PC-3 (cell line): ENCODE measurements at regions not wholly inside any gene's neighbourhood (a gene's known extent, or its start where the extent isn't known, plus 50 kb on each side); places are given as distances from the start of the nearest gene placed in this dataset.

Experiments
- ATAC-seq: fragments of 200-7000 bp; cut with Tn5 transposase; 2 replicates; pipeline ENCODE4 v1.9.1; 2020; ENCODE audit warnings: mild to moderate bottlenecking, moderate library complexity
- BruUV-seq: library from RNA; stranded (reverse); fragments of 400-500 nt; replicated peaks from 2 replicates; lab custom pipeline; 2021; lab: Mats Ljungman, UMichigan
- CTCF ChIA-PET: fragments of 300-600 bp; sonication (Branson Sonifier 250); formaldehyde crosslinking; loops from one replicate; lab custom pipeline; 2022; ENCODE audit warnings: antibody characterized with exemption; lab: Charles Lee
- POLR2A ChIA-PET: fragments of 300-600 bp; sonication (Branson Sonifier 250); formaldehyde crosslinking; loops from one replicate; lab custom pipeline; 2022; ENCODE audit warnings: antibody characterized with exemption; ENCODE audit not compliant: unreplicated experiment; lab: Charles Lee
- DNase-seq: peaks from one replicate; pipeline ENCODE4 v3.0.0-alpha.2; 2015
- H2AFZ ChIP-seq: fragments of 300-600 bp; sonication (generic); 2 replicates; pipeline ENCODE4 v1.6.0; 2016; ENCODE audit warnings: antibody characterized with exemption, low read length
- H3F3A ChIP-seq: fragments of 300-600 bp; sonication (generic); one replicate; pipeline ENCODE4 v1.6.0; 2017; ENCODE audit warnings: antibody characterized with exemption, low read length, control low read depth, mild to moderate bottlenecking; ENCODE audit not compliant: unreplicated experiment
- H3K27ac ChIP-seq: fragments of 300-600 bp; sonication (generic); 2 replicates; pipeline ENCODE4 v1.5.1; 2016; ENCODE audit warnings: mild to moderate bottlenecking, low read length
- H3K27me3 ChIP-seq: fragments of 300-600 bp; sonication (generic); 2 replicates; pipeline ENCODE4 v1.6.1; 2016; ENCODE audit warnings: low read length, mixed read lengths
- H3K36me3 ChIP-seq: fragments of 300-600 bp; sonication (generic); 2 replicates; pipeline ENCODE4 v1.6.1; 2016; ENCODE audit warnings: low read depth, mixed run types, low read length, mixed read lengths
- H3K4me1 ChIP-seq: fragments of 300-600 bp; sonication (generic); 2 replicates; pipeline ENCODE4 v1.5.1; 2016; ENCODE audit warnings: low read length; ENCODE audit not compliant: insufficient read depth
- H3K4me2 ChIP-seq: fragments of 300-600 bp; sonication (generic); 2 replicates; pipeline ENCODE4 v1.6.0; 2016; ENCODE audit warnings: low read length
- H3K4me3 ChIP-seq: fragments of 300-600 bp; sonication (generic); 2 replicates; pipeline ENCODE4 v1.5.1; 2016; ENCODE audit warnings: mild to moderate bottlenecking, low read length, mixed read lengths
- H3K79me2 ChIP-seq: fragments of 300-600 bp; sonication (generic); 2 replicates; pipeline ENCODE4 v1.6.1; 2017; ENCODE audit warnings: low read length, mixed read lengths
- H3K9ac ChIP-seq: fragments of 300-600 bp; sonication (generic); 2 replicates; pipeline ENCODE4 v1.6.0; 2016; ENCODE audit warnings: mild to moderate bottlenecking, low read length
- H3K9me2 ChIP-seq: fragments of 300-600 bp; sonication (generic); replicated peaks from 2 replicates; pipeline ENCODE4 v1.6.1; 2016; ENCODE audit warnings: mixed run types, low read length, mixed read lengths
- H3K9me3 ChIP-seq: fragments of 300-600 bp; sonication (generic); 2 replicates; pipeline ENCODE4 v1.6.1; 2016; ENCODE audit warnings: low read length, mixed read lengths
- H4K20me1 ChIP-seq: fragments of 300-600 bp; sonication (generic); 2 replicates; pipeline ENCODE4 v1.6.1; 2016; ENCODE audit warnings: low read length, mixed read lengths
- CTCF ChIP-seq: fragments of 300-600 bp; sonication (generic); conservative IDR thresholded peaks from 2 replicates; pipeline ENCODE4 v1.5.1; 2017; ENCODE audit warnings: antibody characterized with exemption, low read depth, mild to moderate bottlenecking, low read length
- EZH2 ChIP-seq: fragments of 300-600 bp; sonication (generic); IDR thresholded peaks from one replicate; pipeline ENCODE4 v1.6.1; 2017; ENCODE audit warnings: antibody characterized with exemption, mild to moderate bottlenecking, low read length; ENCODE audit not compliant: unreplicated experiment
- EZH2phosphoT487 ChIP-seq: fragments of 300-600 bp; sonication (generic); IDR thresholded peaks from 2 replicates; pipeline ENCODE4 v1.6.1; 2018; ENCODE audit warnings: mild to moderate bottlenecking, antibody characterized with exemption, low read length, borderline replicate concordance
- intact Hi-C: fragments of 100-400 bp; cut with micrococcal nuclease; formaldehyde crosslinking; loops from 2 replicates; pipeline ENCODE4 v1.9.0; 2023

GRCh38 chr6:168167431-168168315, 88.7 kb upstream of the FRMD1 start:
- no peaks in the 10 kb centered on the region for H3K9me2 ChIP-seq
- TF ChIP-seq EZH2phosphoT487 (no peak), CTCF (no peak), EZH2 (no peak)
- BruUV-seq, result no TSS peak
- no peak overlapping the region for H2AFZ ChIP-seq
- no peaks in the 10 kb centered on the region for H3K79me2 ChIP-seq
- no peaks in the 10 kb centered on the region for H4K20me1 ChIP-seq
- no peaks in the 10 kb centered on the region for H3F3A ChIP-seq
- DNase-seq (no peak), ATAC-seq (no peak)
- intact Hi-C loops, result no loop called here
- H3K4me2 ChIP-seq, result no peak overlapping the region
- no peaks in the 10 kb centered on the region for H3K4me1 ChIP-seq
- H3K4me3 ChIP-seq, result no peak overlapping the region
- no peaks in the 10 kb centered on the region for H3K36me3 ChIP-seq
- peaks cover 35% of the 10 kb centered on the region for H3K27me3 ChIP-seq
- POLR2A ChIA-PET, result no interaction called here
- CTCF ChIA-PET, result no interaction called here
- no peak overlapping the region for H3K9ac ChIP-seq
- H3K9me3 ChIP-seq, result no peaks in the 10 kb centered on the region
- no peak overlapping the region for H3K27ac ChIP-seq

- TF ChIP-seq EZH2phosphoT487, result no peak
- no peak for TF ChIP-seq EZH2
- TF ChIP-seq CTCF, result no peak
- intact Hi-C loops, result no loop called here
- H3K9ac ChIP-seq, result no peak overlapping the region
- H3F3A ChIP-seq, result no peaks in the 10 kb centered on the region
- ChIA-PET CTCF (no interaction called here), POLR2A (no interaction called here)
- no peak overlapping the region for H2AFZ ChIP-seq
- H3K36me3 ChIP-seq, result no peaks in the 10 kb centered on the region
- no peaks in the 10 kb centered on the region for H3K9me3 ChIP-seq
- DNase-seq (no peak), ATAC-seq (no peak)
- H3K4me1 ChIP-seq, result no peaks in the 10 kb centered on the region
- BruUV-seq, result no TSS peak
- no peak overlapping the region for H3K4me3 ChIP-seq
- H3K79me2 ChIP-seq, result no peaks in the 10 kb centered on the region
- no peak overlapping the region for H3K27ac ChIP-seq
- no peaks in the 10 kb centered on the region for H3K9me2 ChIP-seq
- no peaks in the 10 kb centered on the region for H4K20me1 ChIP-seq
- H3K4me2 ChIP-seq, result no peak overlapping the region
- H3K27me3 ChIP-seq, result peaks cover 35% of the 10 kb centered on the region
These were observed 87.6 kb upstream of the FRMD1 start for GRCh38 chr6:168166627-168167026.

GRCh38 chr6:168165891-168166290, 86.9 kb upstream of the FRMD1 start:
- ChIA-PET POLR2A (no interaction called here), CTCF (no interaction called here)
- Histone ChIP-seq H3K4me3 (no peak overlapping the region), H3K79me2 (no peaks in the 10 kb centered on the region), H3K27ac (no peak overlapping the region), H3K9me2 (no peaks in the 10 kb centered on the region), H3K9me3 (no peaks in the 10 kb centered on the region), H3K4me2 (no peak overlapping the region), H3F3A (no peaks in the 10 kb centered on the region), H3K27me3 (peaks cover 33% of the 10 kb centered on the region), H3K4me1 (no peaks in the 10 kb centered on the region), H4K20me1 (no peaks in the 10 kb centered on the region), H3K36me3 (no peaks in the 10 kb centered on the region), H2AFZ (no peak overlapping the region), H3K9ac (no peak overlapping the region)
- BruUV-seq, result no TSS peak
- TF ChIP-seq CTCF, result no peak
- TF ChIP-seq EZH2, result no peak
- TF ChIP-seq EZH2phosphoT487, result no peak
- ATAC-seq (no peak), DNase-seq (no peak)
- intact Hi-C loops, result no loop called here
